RPMI8226 (cell line): ENCODE measurements at regions not wholly inside any gene's neighbourhood (a gene's known extent, or its start where the extent isn't known, plus 50 kb on each side); places are given as distances from the start of the nearest gene placed in this dataset.

Source experiments
- DNase-seq: peaks from one replicate; pipeline ENCODE4 v3.0.0-alpha.2; 2015

DNA sequence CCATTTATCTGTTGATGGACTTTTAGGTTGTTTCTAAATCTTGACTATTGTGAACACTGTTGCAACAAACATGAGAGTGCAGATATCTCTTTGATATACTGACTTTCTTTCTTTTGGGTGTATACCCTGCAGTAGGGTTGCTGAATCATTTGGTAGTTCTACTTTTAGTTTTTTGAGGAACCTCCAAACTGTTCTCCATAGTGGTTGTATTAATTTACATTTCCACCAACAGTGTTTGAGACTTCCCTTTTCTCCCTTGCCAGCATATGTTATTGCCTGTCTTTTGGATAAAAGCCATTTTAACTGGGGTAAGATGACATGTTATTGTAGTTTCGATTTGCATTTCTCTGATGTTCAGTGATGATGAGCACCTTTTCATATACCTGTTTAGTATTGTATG, 330.0 kb downstream of the DDX10 start:
- peak; percentile 21 for DNase-seq

DNA sequence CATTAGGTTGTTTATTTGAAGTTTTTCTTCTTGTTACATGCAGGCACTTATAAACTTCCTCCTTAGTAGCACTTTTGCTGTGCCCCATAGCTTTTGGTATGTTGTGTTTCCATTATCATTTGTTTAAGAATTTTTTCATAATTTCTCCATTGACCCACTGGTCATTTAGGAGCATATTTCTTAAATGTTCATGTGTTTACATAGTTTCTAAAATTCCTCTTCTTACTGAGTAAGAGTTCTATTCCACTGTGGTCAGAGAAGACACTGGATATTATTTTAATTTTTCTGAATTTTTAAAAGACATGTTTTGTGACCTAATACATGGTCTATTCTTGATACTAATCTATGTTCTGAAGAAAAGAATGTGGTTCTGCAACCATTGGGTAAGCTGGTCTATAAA, 333.0 kb downstream of the DDX10 start:
- no peak for DNase-seq

DNA sequence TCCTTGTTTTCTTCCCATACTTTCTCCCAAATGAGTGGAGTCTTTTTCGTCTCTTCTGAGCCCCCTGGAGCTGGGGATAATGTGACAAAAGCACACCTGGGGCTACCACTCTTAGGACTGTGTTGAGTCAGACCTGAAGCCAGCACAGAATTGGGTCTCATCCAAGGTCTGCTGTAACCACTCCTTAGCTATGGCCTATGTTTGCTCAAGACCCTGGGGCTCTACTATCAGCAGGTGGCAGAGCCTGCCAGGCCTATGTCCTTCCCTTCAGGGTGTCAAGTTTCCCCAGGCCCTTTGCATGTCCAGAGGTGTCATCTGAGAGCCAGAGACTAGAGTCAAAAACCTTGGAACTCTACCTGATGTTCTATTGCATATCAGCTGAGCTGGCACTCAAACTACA, 335.7 kb downstream of the DDX10 start:
- DNase-seq: no peak

DNA sequence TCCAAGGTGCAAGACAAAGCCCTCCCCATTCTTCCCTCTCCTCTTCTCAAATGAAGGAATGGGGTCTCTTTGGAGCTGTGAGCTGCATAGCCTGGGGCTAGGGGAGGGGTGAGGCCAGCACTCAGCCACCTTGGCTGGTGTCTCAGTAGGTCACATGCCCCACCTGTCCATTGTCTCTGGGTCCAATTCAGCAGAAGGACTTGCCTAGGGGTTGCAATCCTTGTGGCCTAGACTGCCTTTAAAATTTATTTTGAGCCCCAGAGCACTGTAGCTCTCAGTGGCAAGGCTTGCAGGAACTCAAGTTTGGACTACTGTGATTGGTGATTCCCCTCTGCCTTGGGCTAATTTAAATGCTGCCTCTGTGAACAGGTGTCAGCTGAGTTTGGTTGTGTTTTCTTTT, 336.7 kb downstream of the DDX10 start:
- DNase-seq: no peak

GRCh38 chr11:109012991-109013390, 348.1 kb downstream of the DDX10 start:
- no peak for DNase-seq

DNA sequence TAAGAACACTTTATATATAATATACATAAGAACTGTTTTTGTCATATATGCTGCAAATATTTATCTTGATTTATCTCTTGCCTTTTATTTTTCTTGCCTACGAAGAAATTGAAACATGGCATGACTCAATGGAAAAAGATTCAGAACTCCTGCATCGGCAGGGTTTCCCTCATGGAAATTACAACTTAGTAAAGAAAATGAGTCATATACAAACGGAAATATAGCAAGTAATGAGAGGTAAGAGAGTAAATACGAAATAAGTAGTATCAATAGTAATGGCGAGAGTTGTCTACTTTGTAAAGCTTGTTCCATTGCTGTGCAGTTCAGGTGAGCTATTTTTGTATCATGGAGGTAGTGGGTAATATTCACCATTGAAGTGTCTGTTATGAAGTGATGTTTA, 350.4 kb downstream of the DDX10 start:
- DNase-seq: no peak

GRCh38 chr11:109016724-109017123, 351.9 kb downstream of the DDX10 start:
- DNase-seq: no peak

GRCh38 chr11:109017489-109017888, 352.6 kb downstream of the DDX10 start:
- no peak for DNase-seq

DNA sequence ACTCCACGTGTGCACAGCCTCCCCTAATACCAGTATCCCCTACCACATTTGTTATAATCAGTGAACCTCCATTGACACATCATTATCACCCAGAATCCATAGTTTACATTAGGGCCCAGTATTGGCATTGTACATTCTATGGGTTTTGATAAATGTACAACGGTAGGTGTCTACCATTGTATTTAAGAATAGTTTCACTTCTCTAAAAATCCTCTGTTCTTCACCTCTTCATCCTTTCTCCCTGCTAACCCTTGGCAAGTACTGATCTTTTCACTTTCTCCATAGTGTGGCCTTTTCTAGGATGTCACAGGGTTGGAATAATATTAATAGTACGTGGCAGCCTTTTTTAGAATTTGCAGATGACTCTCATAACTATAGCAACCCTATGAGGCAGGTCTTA, 353.8 kb downstream of the DDX10 start:
- no peak for DNase-seq

GRCh38 chr11:109019342-109019936, 354.6 kb downstream of the DDX10 start:
- DNase-seq: no peak

DNA sequence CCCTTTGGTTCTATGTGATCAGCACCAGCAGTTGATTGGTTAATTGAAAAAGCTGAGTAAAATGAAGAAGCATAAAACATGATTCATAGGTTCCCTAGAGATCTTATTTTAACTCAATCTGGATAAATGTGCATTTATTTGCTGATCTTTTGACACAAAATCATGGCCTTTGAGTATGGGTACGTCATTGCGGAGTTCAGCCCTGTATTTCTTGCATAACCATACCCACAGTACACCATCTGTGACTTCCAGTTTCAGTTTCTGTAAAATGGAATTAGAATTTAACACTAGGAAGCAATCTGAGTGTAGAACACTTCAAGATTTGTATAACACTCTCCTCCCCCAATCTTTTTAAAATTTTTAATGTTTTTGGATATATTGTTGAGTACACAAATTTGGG, 358.2 kb downstream of the DDX10 start:
- DNase-seq: no peak

DNA sequence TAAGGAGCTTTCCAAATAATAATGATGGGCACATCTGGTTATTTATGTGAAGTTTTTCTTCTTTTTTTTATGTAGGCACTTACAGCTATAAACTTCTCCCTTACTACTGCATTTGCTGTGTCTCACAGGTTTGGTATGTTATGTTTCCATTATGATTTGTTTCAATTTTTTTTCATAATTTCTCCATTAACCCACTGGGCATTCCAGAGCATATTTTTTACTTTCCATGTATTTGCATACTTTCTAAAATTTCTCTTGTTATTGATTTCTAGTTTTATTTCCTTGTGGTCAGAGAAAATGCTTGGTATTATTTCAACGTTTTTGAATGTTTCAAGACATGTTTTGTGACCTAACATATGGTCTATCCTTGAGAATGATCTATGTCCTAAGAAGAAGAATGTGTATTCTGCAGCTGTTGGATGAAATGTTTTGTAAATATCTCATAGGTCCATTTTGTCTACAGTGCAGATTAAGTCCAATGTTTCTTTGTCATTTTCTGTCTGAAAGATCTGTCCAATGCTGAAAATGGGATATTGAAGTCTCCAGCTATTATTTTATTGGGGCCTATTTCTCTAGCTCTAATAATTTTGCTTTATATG, 362.1 kb downstream of the DDX10 start:
- no peak for DNase-seq

DNA sequence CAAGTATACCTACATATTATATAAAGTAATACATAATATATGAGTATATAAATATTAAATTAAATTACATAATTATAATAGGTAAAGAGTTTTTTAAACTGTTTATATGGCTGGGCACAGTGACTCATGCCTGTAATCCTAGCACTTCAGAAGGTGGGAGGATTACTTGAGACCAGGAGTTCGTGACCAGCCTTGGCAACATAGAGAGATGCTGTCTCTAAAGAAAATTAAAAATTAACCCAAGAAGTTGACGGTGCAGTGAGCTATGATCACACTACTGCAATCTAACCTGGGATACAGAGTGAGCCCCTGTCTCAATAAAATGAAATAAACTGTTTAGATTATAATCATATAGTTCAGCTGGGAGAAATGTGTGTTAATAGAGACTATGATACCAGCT, 363.0 kb downstream of the DDX10 start:
- DNase-seq: no peak

DNA sequence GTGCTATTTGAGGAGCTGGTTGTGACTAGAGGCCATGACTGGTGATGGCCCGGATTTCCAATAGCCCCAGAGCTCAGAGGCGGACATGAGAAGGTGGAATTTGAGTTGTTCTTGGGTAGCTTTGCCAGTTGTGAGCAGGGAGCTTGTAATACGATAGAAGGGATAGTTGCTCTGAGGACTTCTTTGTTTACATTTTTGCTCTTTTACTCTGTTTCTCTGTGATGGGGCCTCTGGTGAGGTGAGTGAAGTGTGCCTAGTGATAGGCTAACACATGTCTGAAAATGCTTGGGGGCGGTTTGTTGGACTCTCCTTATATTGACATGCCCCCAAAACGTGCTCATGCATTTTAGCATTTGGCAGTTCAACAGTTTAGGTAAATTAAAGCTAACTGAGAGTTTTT, 365.1 kb downstream of the DDX10 start:
- DNase-seq: no peak

DNA sequence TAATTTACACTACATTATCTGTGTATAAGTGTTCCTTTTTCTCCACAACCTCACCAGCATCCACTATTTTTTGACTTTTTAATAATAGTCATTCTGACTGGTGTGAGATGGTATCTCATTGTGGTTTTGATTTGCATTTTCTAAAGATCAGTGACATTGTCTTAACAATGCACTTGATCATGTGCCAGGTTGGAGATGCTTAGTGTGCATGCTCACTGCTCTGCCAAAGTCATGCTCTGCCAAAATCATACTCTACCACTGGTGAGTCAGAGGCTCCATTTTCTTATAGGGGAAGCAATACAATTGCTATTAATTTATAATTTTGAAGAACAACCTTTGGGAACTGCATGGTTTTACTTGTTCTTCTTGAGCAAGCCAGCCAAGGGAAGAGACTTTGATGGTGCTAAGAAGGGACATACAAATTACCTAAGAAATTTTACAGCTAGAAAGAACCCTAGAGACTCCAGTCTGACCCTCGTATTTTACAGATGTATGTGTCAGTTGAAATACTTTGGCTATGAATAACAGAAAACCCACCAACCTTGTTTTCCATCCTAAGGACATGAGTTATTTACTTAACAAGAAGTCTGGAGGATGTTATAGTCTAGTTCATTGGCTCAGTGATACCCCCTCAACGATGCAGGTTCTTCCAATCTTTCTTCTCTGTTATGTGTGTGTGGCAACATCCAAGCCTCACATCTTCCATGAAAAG, 368.9 kb downstream of the DDX10 start:
- no peak for DNase-seq

DNA sequence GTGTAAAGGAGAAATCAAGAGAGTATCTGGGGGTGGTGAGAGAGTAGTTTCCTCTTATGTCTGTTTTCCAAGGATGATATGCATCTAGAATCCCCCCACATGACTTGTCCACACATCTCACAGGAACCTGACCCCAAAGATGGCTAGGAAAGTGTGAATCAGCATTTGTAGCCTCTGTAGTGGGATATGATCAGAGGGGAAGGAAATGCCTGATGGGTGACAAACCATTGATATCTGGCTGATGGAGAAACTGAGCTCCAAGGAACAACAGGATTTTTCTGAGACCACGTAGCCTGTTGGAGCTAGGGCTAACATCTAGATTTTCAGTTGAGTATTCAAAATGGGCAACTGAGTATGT, 369.4 kb downstream of the DDX10 start:
- DNase-seq: no peak

GRCh38 chr11:109035284-109035683, 370.4 kb downstream of the DDX10 start:
- DNase-seq: no peak

DNA sequence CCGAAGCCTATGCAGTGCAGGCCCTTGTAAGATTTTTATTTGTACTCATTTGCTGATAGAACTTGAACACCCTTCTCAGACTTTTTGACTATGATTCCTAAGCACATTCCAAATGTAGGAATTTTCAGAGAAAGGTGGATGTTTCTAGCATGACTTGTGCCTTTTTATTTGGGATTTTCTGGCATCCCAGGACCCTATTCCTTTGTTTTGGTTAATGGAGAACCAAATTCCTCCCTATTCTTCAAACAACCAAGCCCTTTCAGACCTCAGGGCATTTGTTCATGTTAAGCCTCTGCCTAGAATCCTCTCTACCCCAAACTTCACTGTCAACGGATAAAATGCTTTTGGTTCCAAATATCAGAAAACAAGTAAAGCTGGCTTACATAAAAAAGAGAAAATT, 371.1 kb downstream of the DDX10 start:
- DNase-seq: no peak

DNA sequence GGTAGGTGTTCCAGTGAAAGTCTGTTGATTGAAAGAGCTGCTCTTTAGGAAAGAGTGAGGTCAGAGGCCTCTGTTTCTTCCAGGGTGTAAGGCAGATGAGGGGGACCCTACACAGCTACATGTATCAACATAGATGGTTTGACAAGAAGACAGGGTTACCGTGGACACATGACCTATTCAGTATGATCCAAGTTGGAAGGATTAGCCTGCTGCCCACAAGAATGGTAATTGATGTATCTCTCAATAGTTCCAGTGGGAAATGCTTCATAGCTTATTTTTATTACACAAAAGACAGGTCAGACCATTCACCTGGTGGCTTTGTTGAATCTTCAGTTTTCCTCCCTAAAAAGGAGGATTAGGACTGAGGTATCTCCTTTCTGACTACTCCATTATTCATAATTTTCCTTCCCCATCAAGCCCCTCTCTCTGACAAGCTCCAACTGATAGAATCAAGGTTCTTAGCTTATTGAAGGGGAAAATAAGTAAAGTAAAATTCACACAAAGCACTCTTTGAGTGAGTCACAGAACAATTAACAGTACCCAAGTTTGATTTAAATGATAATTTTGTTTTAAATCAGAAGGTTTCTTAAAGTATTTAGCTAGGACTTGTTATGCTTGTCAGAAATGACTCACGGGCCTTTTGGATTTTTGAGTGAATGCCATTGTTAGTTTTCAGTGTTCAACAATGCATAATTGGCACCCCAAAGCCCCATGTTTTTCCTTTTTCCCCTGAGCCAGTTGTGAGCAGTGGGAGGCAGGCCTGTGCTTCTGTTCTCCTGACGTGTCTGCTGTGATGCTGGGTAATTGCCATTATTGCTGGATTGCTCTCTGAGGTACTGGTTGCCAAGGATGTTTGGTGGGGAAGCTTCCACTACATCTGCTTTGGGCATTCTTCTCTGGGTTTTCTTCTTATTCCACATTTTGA, 373.2 kb downstream of the DDX10 start:
- DNase-seq: no peak

GRCh38 chr11:109039611-109040010, 374.7 kb downstream of the DDX10 start:
- DNase-seq: no peak

GRCh38 chr11:109040303-109040702, 375.4 kb downstream of the DDX10 start:
- no peak for DNase-seq

DNA sequence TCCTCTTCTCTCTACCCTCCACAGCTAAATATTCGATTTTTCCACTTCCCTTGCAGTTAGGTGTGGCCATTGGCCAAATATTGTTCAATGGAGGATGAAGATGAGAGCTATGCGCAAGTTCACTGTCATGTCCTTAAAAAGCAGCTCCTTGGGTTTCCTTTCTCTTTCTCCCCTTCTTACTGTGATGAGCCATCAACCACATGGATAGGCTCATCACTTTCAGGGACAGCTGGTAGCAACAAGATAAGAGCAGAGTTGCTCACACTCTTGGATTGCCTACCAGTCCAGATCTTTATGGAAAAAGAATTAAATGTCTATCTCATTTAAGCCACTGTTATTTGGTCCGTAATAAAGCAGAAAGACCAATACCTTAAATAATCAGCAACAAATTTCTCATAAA, 377.0 kb downstream of the DDX10 start:
- no peak for DNase-seq

- DNase-seq: no peak
These were observed 378.4 kb downstream of the DDX10 start for GRCh38 chr11:109043315-109043714.
